Lung (tissue), 11 donors: ENCODE measurements at regions not wholly inside any gene's neighbourhood (a gene's known extent, or its start where the extent isn't known, plus 50 kb on each side); places are given as distances from the start of the nearest gene placed in this dataset.

ENCODE experiments used
- ATAC-seq: fragments of 200-7000 bp; cut with Tn5 transposase; one replicate; pipeline ENCODE4 v1.9.1; 2020; ENCODE audit warnings: moderate number of reproducible peaks; ENCODE audit not compliant: insufficient read depth, low FRiP score
- DNase-seq, 3 donors: peaks; one replicate each; pipeline ENCODE4 v3.0.0-alpha.2; 2013 to 2017
- H3K27ac ChIP-seq, 2 donors: one replicate each; pipeline ENCODE4 v1.5.1; 2013; ENCODE audit warnings: mild to moderate bottlenecking in 2 of 2, moderate library complexity in 2 of 2, control low read depth in 1 of 2, inconsistent platforms in 1 of 2, low read depth in 1 of 2, low read length in 1 of 2
- H3K27me3 ChIP-seq, 3 donors: one replicate each; pipeline ENCODE4 v1.5.1; 2013; ENCODE audit warnings: low read length in 2 of 3; ENCODE audit not compliant: control insufficient read depth in 3 of 3, insufficient read depth in 3 of 3
- H3K36me3 ChIP-seq, 4 donors: one replicate each; pipeline ENCODE4 v1.5.1; 2013; ENCODE audit warnings: low read length in 4 of 4, mild to moderate bottlenecking in 1 of 4, moderate library complexity in 1 of 4; ENCODE audit not compliant: control insufficient read depth in 4 of 4, insufficient read depth in 4 of 4
- H3K4me1 ChIP-seq, 5 donors: one replicate each; pipeline ENCODE4 v1.5.1; 2013; ENCODE audit warnings: low read length in 5 of 5, mild to moderate bottlenecking in 2 of 5, moderate library complexity in 1 of 5; ENCODE audit not compliant: control insufficient read depth in 5 of 5, insufficient read depth in 5 of 5
- H3K4me3 ChIP-seq: one replicate; pipeline ENCODE4 v1.5.1; 2013; ENCODE audit warnings: mild to moderate bottlenecking, control low read depth, moderate library complexity
- H3K9ac ChIP-seq, 2 donors: one replicate each; pipeline ENCODE4 v1.5.1; 2013; ENCODE audit warnings: low read length in 2 of 2, control low read depth in 1 of 2; ENCODE audit not compliant: insufficient read depth in 1 of 2
- H3K9me3 ChIP-seq, 4 donors: one replicate each; pipeline ENCODE4 v1.5.1; 2013; ENCODE audit warnings: low read length in 3 of 4, mild to moderate bottlenecking in 1 of 4, moderate library complexity in 1 of 4; ENCODE audit not compliant: control insufficient read depth in 4 of 4, insufficient read depth in 3 of 4
- WGBS, 2 donors: extraction: QIAGEN DNeasy Blood & Tissue Kit; methylation state at CpG; one replicate each; pipeline ENCODE4 v1.1.7; 2013; 5-methylcytosine and 5-hydroxymethylcytosine counted together
- TF ChIP-seq, protein P1 (sequence below): IDR thresholded peaks from 2 replicates; pipeline ENCODE4 v1.5.1; 2012; ENCODE audit warnings: mild to moderate bottlenecking; ENCODE audit errors: control extremely low read depth, extremely low read depth
- donor health status: control.
- donor health status: control.
- donor health status: Bipolar disorder and iron deficiency.
- donor health status: healthy.
- donor health status: DM: yes; HTN: yes; CAD: no.

DNA sequence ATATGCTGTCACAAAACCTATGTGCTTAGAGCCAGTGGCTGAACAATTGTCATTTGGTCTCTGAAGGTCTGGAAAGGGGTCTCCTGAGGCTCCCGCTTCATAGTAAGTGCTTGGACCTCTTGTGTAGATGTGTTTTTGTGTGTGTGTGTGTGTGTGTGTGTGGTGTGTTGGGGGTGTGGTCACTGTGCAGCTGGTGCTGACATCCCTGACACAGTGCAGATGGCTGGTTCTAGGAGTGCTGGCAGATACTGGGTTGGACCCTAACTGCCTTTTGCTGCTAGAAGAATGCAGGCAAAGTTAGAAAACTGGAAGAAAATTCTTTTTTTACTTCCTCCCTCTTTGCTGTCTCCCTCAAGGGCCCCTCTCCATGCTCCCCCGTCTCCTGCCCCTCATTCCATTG, 1872.6 kb downstream of the ARAP2 start:
- DNase-seq, result no peak
- Histone ChIP-seq H3K4me3 (no peak overlapping the region), H3K4me1 (peaks cover 0 to 8% (median 0%) of the 10 kb centered on the region in 5 donors), H3K9ac (no peak overlapping the region), H3K27me3 (no peaks in the 10 kb centered on the region), H3K36me3 (no peaks in the 10 kb centered on the region), H3K27ac (no peak overlapping the region), H3K9me3 (no peaks in the 10 kb centered on the region)
- ATAC-seq, result no peak
- 69 to 90% methylated on average over 2 of the region's 2 CpGs for WGBS, 2 donors
- TF ChIP-seq, protein P1, sequence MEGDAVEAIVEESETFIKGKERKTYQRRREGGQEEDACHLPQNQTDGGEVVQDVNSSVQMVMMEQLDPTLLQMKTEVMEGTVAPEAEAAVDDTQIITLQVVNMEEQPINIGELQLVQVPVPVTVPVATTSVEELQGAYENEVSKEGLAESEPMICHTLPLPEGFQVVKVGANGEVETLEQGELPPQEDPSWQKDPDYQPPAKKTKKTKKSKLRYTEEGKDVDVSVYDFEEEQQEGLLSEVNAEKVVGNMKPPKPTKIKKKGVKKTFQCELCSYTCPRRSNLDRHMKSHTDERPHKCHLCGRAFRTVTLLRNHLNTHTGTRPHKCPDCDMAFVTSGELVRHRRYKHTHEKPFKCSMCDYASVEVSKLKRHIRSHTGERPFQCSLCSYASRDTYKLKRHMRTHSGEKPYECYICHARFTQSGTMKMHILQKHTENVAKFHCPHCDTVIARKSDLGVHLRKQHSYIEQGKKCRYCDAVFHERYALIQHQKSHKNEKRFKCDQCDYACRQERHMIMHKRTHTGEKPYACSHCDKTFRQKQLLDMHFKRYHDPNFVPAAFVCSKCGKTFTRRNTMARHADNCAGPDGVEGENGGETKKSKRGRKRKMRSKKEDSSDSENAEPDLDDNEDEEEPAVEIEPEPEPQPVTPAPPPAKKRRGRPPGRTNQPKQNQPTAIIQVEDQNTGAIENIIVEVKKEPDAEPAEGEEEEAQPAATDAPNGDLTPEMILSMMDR, result no peak

DNA sequence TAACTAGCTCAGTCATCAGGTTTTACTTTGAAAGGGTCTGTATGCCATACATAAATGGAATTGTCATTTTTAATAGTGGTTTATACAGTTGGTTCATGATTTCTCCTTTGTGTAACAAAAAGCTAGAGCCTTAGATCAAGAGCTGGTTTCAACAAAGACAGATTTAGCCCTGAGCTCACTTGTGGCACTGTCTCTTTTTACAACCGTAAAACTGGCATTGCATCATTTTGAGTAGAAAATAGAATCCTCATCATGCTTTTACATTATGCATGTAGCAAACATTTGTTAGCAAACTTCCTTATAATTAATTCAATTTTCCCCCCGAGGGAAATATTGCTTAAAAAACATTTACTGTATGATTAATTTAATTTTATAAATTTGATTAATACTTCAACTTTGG, 1871.5 kb downstream of the ARAP2 start:
- no peak overlapping the region for H3K9ac ChIP-seq
- 82% methylated on average over 2 of the region's 2 CpGs for WGBS, 2 donors
- no peak overlapping the region for H3K27ac ChIP-seq
- H3K4me3 ChIP-seq, result no peak overlapping the region
- no peak for ATAC-seq
- no peaks in the 10 kb centered on the region for H3K9me3 ChIP-seq
- TF ChIP-seq, protein P1, result no peak
- no peak for DNase-seq
- H3K4me1 ChIP-seq, result peaks cover 0 to 8% (median 0%) of the 10 kb centered on the region in 5 donors
- H3K27me3 ChIP-seq, result no peaks in the 10 kb centered on the region
- H3K36me3 ChIP-seq, result no peaks in the 10 kb centered on the region

DNA sequence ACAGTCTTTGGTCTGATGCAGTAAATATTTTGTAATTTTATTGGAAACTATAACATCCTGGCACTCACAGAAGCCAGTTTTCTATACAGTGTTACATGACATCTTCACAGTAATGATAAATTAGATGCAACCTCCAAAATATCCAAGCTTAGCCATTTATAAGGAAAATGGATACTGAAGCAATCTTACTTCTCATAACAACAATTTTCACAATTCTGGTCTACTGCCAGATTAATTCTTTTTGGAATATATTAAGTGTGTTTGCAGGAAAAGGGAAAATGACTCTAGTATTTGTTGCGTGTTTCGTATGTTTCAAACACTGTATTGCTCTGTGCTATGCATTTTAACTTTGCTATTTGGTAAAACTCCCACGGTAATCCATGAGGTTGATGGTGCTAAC, 1870.9 kb downstream of the ARAP2 start:
- no peaks in the 10 kb centered on the region for H3K9me3 ChIP-seq
- H3K27ac ChIP-seq, result no peak overlapping the region
- H3K9ac ChIP-seq, result no peak overlapping the region
- TF ChIP-seq, protein P1, result no peak
- H3K27me3 ChIP-seq, result no peaks in the 10 kb centered on the region
- WGBS, 2 donors, result 86 to 89% methylated on average over 3 of the region's 3 CpGs
- peaks cover 0 to 8% (median 0%) of the 10 kb centered on the region in 5 donors for H3K4me1 ChIP-seq
- H3K4me3 ChIP-seq, result no peak overlapping the region
- no peaks in the 10 kb centered on the region for H3K36me3 ChIP-seq
- peak in 2 of 3 donors; percentile 55 to 67 for DNase-seq
- no peak for ATAC-seq

DNA sequence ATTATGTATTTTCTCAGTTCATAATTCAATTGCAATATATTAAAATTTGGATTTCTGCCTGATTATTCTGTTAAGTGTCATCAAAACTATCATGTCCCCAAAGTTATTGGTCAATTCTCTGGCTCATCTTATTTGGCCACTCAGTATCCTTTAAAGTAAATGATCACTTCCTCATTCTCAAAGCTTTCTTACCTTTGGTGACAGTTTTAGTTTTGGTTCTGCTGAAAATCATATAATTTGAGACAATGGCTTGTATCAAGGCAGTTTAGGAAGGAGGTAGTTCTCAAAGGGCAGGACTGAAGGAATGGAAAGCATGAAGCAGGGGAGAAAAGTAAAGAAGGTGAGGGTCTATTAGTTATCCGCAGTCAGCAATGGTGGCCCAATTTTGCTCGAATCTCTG, 1832.1 kb downstream of the ARAP2 start:
- Histone ChIP-seq H3K9me3 (peaks cover 0 to 8% (median 4%) of the 10 kb centered on the region in 4 donors), H3K27me3 (no peaks in the 10 kb centered on the region), H3K9ac (no peak overlapping the region), H3K4me1 (no peaks in the 10 kb centered on the region), H3K27ac (no peak overlapping the region), H3K4me3 (no peak overlapping the region), H3K36me3 (no peaks in the 10 kb centered on the region)
- ATAC-seq (no peak), DNase-seq (no peak)
- WGBS, 2 donors, result 88 to 90% methylated on average over 2 of the region's 2 CpGs
- TF ChIP-seq, protein P1, result no peak
